Right lobe of liver (tissue), 4 donors: ENCODE measurements at regions not wholly inside any gene's neighbourhood (a gene's known extent, or its start where the extent isn't known, plus 50 kb on each side); places are given as distances from the start of the nearest gene placed in this dataset.

Experiments used
- POLR2A ChIP-seq: fragments of 450-650 bp; IDR thresholded peaks from one replicate; pipeline ENCODE4 v1.6.1; 2017; ENCODE audit warnings: antibody characterized with exemption, mild to moderate bottlenecking
- TF ChIP-seq, protein P1 (sequence below), 4 donors: fragments of 200-600 bp in 3 of 4; fragments of 450-650 bp in 1 of 4; IDR thresholded peaks; one replicate each; pipeline versions ENCODE4 v1.5.1 to v1.8.0; 2016 to 2022; ENCODE audit warnings: antibody characterized with exemption in 4 of 4, mild to moderate bottlenecking in 2 of 4
- donor health status: DM: no; HTN: no; CAD: no.
- donor health status: DM: no; HTN: no; CAD: no.
- donor health status: DM: no; HTN: yes; CAD: no.

DNA sequence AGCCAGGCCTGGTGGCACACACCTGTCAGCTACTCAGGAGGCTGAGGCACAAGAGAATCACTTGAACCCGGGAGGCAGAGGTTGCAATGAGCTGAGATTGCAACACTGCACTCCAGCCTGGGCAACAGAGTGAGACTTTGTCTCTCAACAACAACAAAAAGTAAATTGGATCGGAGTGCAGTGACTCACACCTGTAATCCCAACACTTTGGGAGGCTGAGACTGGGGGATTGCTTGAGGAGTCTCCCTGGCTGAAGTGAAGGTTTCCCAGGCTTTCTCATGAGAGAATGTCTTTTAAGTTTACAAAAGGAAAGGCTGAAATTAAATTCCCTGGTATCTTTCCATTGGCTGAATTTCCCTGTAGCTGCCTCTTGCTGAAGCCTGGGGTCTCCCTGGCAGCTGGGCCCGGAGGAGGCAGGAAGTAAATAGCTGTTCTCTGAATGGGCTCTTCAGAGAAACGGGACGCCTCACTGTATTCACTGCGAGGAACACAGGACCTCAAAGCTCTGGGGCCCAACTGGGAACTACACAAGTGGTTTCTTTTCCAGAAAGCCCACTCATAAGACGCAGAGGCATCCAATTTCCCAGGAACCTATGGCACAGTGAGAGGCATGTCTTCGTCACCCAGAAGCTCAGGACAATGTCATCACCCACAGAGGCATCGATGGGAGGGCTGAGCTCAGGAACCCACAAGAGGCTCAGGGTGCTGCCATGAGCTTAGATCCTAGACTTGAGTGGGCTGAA is 77.4 kb upstream of the SMURF2 start:
- TF ChIP-seq, protein P1, sequence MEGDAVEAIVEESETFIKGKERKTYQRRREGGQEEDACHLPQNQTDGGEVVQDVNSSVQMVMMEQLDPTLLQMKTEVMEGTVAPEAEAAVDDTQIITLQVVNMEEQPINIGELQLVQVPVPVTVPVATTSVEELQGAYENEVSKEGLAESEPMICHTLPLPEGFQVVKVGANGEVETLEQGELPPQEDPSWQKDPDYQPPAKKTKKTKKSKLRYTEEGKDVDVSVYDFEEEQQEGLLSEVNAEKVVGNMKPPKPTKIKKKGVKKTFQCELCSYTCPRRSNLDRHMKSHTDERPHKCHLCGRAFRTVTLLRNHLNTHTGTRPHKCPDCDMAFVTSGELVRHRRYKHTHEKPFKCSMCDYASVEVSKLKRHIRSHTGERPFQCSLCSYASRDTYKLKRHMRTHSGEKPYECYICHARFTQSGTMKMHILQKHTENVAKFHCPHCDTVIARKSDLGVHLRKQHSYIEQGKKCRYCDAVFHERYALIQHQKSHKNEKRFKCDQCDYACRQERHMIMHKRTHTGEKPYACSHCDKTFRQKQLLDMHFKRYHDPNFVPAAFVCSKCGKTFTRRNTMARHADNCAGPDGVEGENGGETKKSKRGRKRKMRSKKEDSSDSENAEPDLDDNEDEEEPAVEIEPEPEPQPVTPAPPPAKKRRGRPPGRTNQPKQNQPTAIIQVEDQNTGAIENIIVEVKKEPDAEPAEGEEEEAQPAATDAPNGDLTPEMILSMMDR (IDR thresholded peaks at IDR 0.05) = no peak
- TF ChIP-seq POLR2A = no peak
